LNCaP clone FGC (cell line): ENCODE measurements at regions not wholly inside any gene's neighbourhood (a gene's known extent, or its start where the extent isn't known, plus 50 kb on each side); places are given as distances from the start of the nearest gene placed in this dataset.

Experiments used
- DNase-seq: peaks from one replicate; pipeline ENCODE4 v3.0.0-alpha.2; 2011; ENCODE audit warnings: low read depth
- H3K4me3 ChIP-seq: 2 replicates; pipeline ENCODE4 v1.5.1; 2011; ENCODE audit warnings: mild to moderate bottlenecking, low read depth, low read length, control low read depth
- CTCF ChIP-seq: IDR thresholded peaks from 2 replicates; pipeline ENCODE4 v1.5.1; 2012; ENCODE audit warnings: mild to moderate bottlenecking; ENCODE audit not compliant: control insufficient read depth, insufficient read depth; ENCODE audit errors: extremely low read depth

- no peak overlapping the region for H3K4me3 ChIP-seq
- TF ChIP-seq CTCF: no peak
- DNase-seq: no peak
Measured at GRCh38 chr2:138228101-138228500, 263.8 kb downstream of the HNMT start.

GRCh38 chr2:138234265-138234664 lies 267.3 kb upstream of the SPOPL start:
- no peak for DNase-seq
- H3K4me3 ChIP-seq: no peak overlapping the region
- no peak for TF ChIP-seq CTCF

- no peak for TF ChIP-seq CTCF
- DNase-seq: no peak
Measured at GRCh38 chr2:138235041-138235440, 266.5 kb upstream of the SPOPL start.

GRCh38 chr2:138236142-138236541 lies 265.4 kb upstream of the SPOPL start:
- DNase-seq: no peak
- H3K4me3 ChIP-seq: no peak overlapping the region
- no peak for TF ChIP-seq CTCF

More at GRCh38 chr2:138235041-138235440, 266.5 kb upstream of the SPOPL start:
- H3K4me3 ChIP-seq: no peak overlapping the region

- H3K4me3 ChIP-seq: no peak overlapping the region
- TF ChIP-seq CTCF: no peak
- DNase-seq: no peak
Measured at GRCh38 chr2:138237667-138238384, 263.7 kb upstream of the SPOPL start.

- H3K4me3 ChIP-seq: no peak overlapping the region
- TF ChIP-seq CTCF: no peak
- DNase-seq: no peak
Measured at GRCh38 chr2:138238908-138239307, 262.7 kb upstream of the SPOPL start.
